GM12891 (cell line): ENCODE measurements at regions not wholly inside any gene's neighbourhood (a gene's known extent, or its start where the extent isn't known, plus 50 kb on each side); places are given as distances from the start of the nearest gene placed in this dataset.

Experiments used
- POLR2A ChIP-seq: IDR thresholded peaks from 2 replicates; pipeline ENCODE4 v1.6.1; 2011; ENCODE audit warnings: low read depth, low read length, control low read depth
- POLR2AphosphoS5 ChIP-seq: IDR thresholded peaks from 2 replicates; pipeline ENCODE4 v1.6.1; 2011; ENCODE audit warnings: low read depth, low read length, control low read depth
- POU2F2 ChIP-seq: IDR thresholded peaks from 2 replicates; pipeline ENCODE4 v1.6.1; 2011; ENCODE audit warnings: low read depth, mild to moderate bottlenecking, control low read depth, low read length, moderate library complexity
- SPI1 ChIP-seq: IDR thresholded peaks from 2 replicates; pipeline ENCODE4 v1.6.1; 2011; ENCODE audit warnings: low read depth, low read length, control low read depth
- TAF1 ChIP-seq: IDR thresholded peaks from 2 replicates; pipeline ENCODE4 v1.6.1; 2011; ENCODE audit warnings: low read depth, low read length, control low read depth

- TF ChIP-seq POLR2A (no peak), TAF1 (no peak), POU2F2 (no peak), POLR2AphosphoS5 (no peak), SPI1 (no peak)
Observed at GRCh38 chr15:93202405-93202804, 113.4 kb upstream of the RGMA start.
